Hepatocyte (in vitro differentiated cells): ENCODE measurements at regions not wholly inside any gene's neighbourhood (a gene's known extent, or its start where the extent isn't known, plus 50 kb on each side); places are given as distances from the start of the nearest gene placed in this dataset.

Experiments
- DNase-seq: peaks from one replicate; pipeline ENCODE4 v3.0.0-alpha.2; 2016; ENCODE audit warnings: low spot score
- H2AFZ ChIP-seq: fragments of 200-600 bp; sonication (generic); 2 replicates; pipeline ENCODE4 v1.6.0; 2016; ENCODE audit warnings: antibody characterized with exemption, mild to moderate bottlenecking
- H3K27ac ChIP-seq: fragments of 200-600 bp; sonication (generic); 2 replicates; pipeline ENCODE4 v1.5.1; 2016; ENCODE audit warnings: mild to moderate bottlenecking
- H3K27me3 ChIP-seq: fragments of 200-600 bp; sonication (generic); 2 replicates; pipeline ENCODE4 v1.6.1; 2016
- H3K36me3 ChIP-seq: fragments of 200-600 bp; sonication (generic); replicated peaks from 2 replicates; pipeline ENCODE4 v1.5.1; 2016; ENCODE audit warnings: low read depth; ENCODE audit not compliant: insufficient read depth
- H3K4me1 ChIP-seq: fragments of 200-600 bp; sonication (generic); 2 replicates; pipeline ENCODE4 v1.5.1; 2016; ENCODE audit warnings: mild to moderate bottlenecking, moderate library complexity; ENCODE audit not compliant: insufficient read depth
- H3K4me2 ChIP-seq: fragments of 200-600 bp; sonication (generic); 2 replicates; pipeline ENCODE4 v1.6.0; 2016
- H3K4me3 ChIP-seq: fragments of 200-600 bp; sonication (generic); 2 replicates; pipeline ENCODE4 v1.5.1; 2016; ENCODE audit warnings: mild to moderate bottlenecking
- H3K79me2 ChIP-seq: fragments of 200-600 bp; sonication (generic); 2 replicates; pipeline ENCODE4 v1.6.0; 2017; ENCODE audit warnings: mild to moderate bottlenecking
- H3K9me2 ChIP-seq: fragments of 200-600 bp; sonication (generic); replicated peaks from 2 replicates; pipeline ENCODE4 v1.6.0; 2017; ENCODE audit warnings: mild to moderate bottlenecking; ENCODE audit not compliant: insufficient read depth
- H3K9me3 ChIP-seq: fragments of 200-600 bp; sonication (generic); 2 replicates; pipeline ENCODE4 v1.5.1; 2016; ENCODE audit warnings: low read depth, mild to moderate bottlenecking
- H4K20me1 ChIP-seq: fragments of 200-600 bp; sonication (generic); 2 replicates; pipeline ENCODE4 v1.6.0; 2016; ENCODE audit warnings: mild to moderate bottlenecking; ENCODE audit not compliant: insufficient read depth, poor library complexity, severe bottlenecking
- CTCF ChIP-seq: fragments of 200-600 bp; sonication (generic); IDR thresholded peaks from 2 replicates; pipeline ENCODE4 v1.5.1; 2016; ENCODE audit warnings: antibody characterized with exemption, mild to moderate bottlenecking; ENCODE audit not compliant: poor library complexity
- EZH2 ChIP-seq: fragments of 200-600 bp; sonication (generic); IDR thresholded peaks from 2 replicates; pipeline ENCODE4 v1.6.1; 2016; ENCODE audit warnings: antibody characterized with exemption, mild to moderate bottlenecking, borderline replicate concordance
- EZH2phosphoT487 ChIP-seq: fragments of 200-600 bp; sonication (generic); IDR thresholded peaks from one replicate; pipeline ENCODE4 v1.6.1; 2018; ENCODE audit warnings: antibody characterized with exemption, mild to moderate bottlenecking, low read depth, moderate library complexity; ENCODE audit not compliant: unreplicated experiment, severe bottlenecking
- WGBS: methylation state at CpG from one replicate; pipeline ENCODE4 v1.1.6; 2016; ENCODE audit warnings: low lambda C conversion rate; ENCODE audit errors: missing lambda C conversion rate; 5-methylcytosine and 5-hydroxymethylcytosine counted together

DNA sequence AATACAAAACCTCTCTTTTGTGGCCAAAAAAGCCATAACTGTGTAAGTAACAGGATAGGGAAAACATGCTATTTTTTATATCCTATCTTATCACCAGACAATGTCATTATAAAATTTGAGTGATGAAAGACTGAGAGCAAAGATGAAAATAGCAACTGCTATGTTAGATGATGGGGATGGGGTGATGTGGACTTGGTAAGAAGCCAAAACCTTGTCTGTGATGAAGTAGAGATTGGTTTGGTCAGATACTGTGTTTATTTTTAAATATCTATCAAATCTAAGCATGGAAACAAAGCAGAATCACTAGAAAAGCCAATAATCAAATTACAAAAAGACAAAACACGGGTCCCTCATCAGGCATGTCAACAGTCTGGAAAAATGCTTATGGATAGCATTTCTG, 631.1 kb upstream of the NR5A2 start:
- H3K27ac ChIP-seq, result no peak overlapping the region
- H3K36me3 ChIP-seq, result no peaks in the 10 kb centered on the region
- H3K9me2 ChIP-seq, result no peaks in the 10 kb centered on the region
- no peaks in the 10 kb centered on the region for H3K9me3 ChIP-seq
- no peak for DNase-seq
- no peaks in the 10 kb centered on the region for H3K79me2 ChIP-seq
- H3K4me2 ChIP-seq, result no peak overlapping the region
- H3K4me3 ChIP-seq, result no peak overlapping the region
- no peak overlapping the region for H2AFZ ChIP-seq
- 55% methylated on average over 1 of the region's 1 CpG for WGBS
- no peaks in the 10 kb centered on the region for H4K20me1 ChIP-seq
- no peak for TF ChIP-seq CTCF
- TF ChIP-seq EZH2, result no peak
- no peak for TF ChIP-seq EZH2phosphoT487
- no peaks in the 10 kb centered on the region for H3K4me1 ChIP-seq
- no peaks in the 10 kb centered on the region for H3K27me3 ChIP-seq

GRCh38 chr1:199399996-199400724, 627.4 kb upstream of the NR5A2 start:
- Histone ChIP-seq H4K20me1 (no peaks in the 10 kb centered on the region), H3K9me2 (no peaks in the 10 kb centered on the region), H3K9me3 (no peaks in the 10 kb centered on the region), H3K4me2 (no peak overlapping the region), H3K27me3 (no peaks in the 10 kb centered on the region), H3K4me1 (no peaks in the 10 kb centered on the region), H3K36me3 (no peaks in the 10 kb centered on the region), H3K79me2 (no peaks in the 10 kb centered on the region), H3K27ac (no peak overlapping the region), H3K4me3 (no peak overlapping the region), H2AFZ (no peak overlapping the region)
- WGBS, result 64% methylated on average over 3 of the region's 3 CpGs
- no peak for DNase-seq
- TF ChIP-seq EZH2, result no peak
- no peak for TF ChIP-seq CTCF
- no peak for TF ChIP-seq EZH2phosphoT487

- Histone ChIP-seq H3K79me2 (no peaks in the 10 kb centered on the region), H3K27ac (no peak overlapping the region), H3K4me1 (no peaks in the 10 kb centered on the region), H3K4me3 (no peak overlapping the region), H2AFZ (no peak overlapping the region), H4K20me1 (no peaks in the 10 kb centered on the region), H3K9me3 (no peaks in the 10 kb centered on the region), H3K36me3 (no peaks in the 10 kb centered on the region), H3K4me2 (no peak overlapping the region), H3K9me2 (no peaks in the 10 kb centered on the region), H3K27me3 (no peaks in the 10 kb centered on the region)
- DNase-seq, result no peak
- WGBS, result 86% methylated on average over 1 of the region's 1 CpG
- TF ChIP-seq CTCF, result no peak
- no peak for TF ChIP-seq EZH2phosphoT487
These were observed 623.9 kb upstream of the NR5A2 start for GRCh38 chr1:199403531-199404116.
